H9 (cell line): ENCODE measurements at regions not wholly inside any gene's neighbourhood (a gene's known extent, or its start where the extent isn't known, plus 50 kb on each side); places are given as distances from the start of the nearest gene placed in this dataset.

Experiments
- DNase-seq: peaks from one replicate; pipeline ENCODE4 v3.0.0-alpha.2; 2017
- H2AFZ ChIP-seq: one replicate; pipeline ENCODE4 v1.6.1; 2013; ENCODE audit warnings: mild to moderate bottlenecking, low read length, control low read depth, moderate library complexity
- H2AK5ac ChIP-seq: 2 replicates; pipeline ENCODE4 v1.6.1; 2013; ENCODE audit warnings: low read length, control low read depth, mixed read lengths; ENCODE audit not compliant: insufficient read length
- H2BK120ac ChIP-seq: one replicate; pipeline ENCODE4 v1.6.1; 2013; ENCODE audit warnings: low read depth, mild to moderate bottlenecking, low read length, control low read depth, inconsistent platforms; ENCODE audit not compliant: poor library complexity, severe bottlenecking
- H2BK12ac ChIP-seq: 2 replicates; pipeline ENCODE4 v1.6.1; 2013; ENCODE audit warnings: low read length, control low read depth, mixed read lengths, low read depth; ENCODE audit not compliant: insufficient read length
- H2BK15ac ChIP-seq: 2 replicates; pipeline ENCODE4 v1.6.1; 2013; ENCODE audit warnings: low read depth, low read length, control low read depth
- H2BK20ac ChIP-seq: one replicate; pipeline ENCODE4 v1.6.1; 2013; ENCODE audit warnings: low read depth, mild to moderate bottlenecking, low read length, control low read depth, inconsistent platforms; ENCODE audit not compliant: poor library complexity, severe bottlenecking
- H2BK5ac ChIP-seq: 2 replicates; pipeline ENCODE4 v1.6.1; 2013; ENCODE audit warnings: low read length, control low read depth, mixed read lengths; ENCODE audit not compliant: insufficient read length
- H3K14ac ChIP-seq: 2 replicates; pipeline ENCODE4 v1.6.1; 2013; ENCODE audit warnings: low read length, control low read depth; ENCODE audit not compliant: insufficient read depth
- H3K18ac ChIP-seq: 2 replicates; pipeline ENCODE4 v1.6.1; 2013; ENCODE audit warnings: low read depth, mild to moderate bottlenecking, mixed read lengths, low read length, control low read depth; ENCODE audit not compliant: insufficient read length
- H3K23ac ChIP-seq: 2 replicates; pipeline ENCODE4 v1.6.1; 2013; ENCODE audit warnings: low read length, control low read depth, mixed read lengths, low read depth; ENCODE audit not compliant: insufficient read length
- H3K23me2 ChIP-seq: 2 replicates; pipeline ENCODE4 v1.6.1; 2013; ENCODE audit warnings: low read depth, mild to moderate bottlenecking, mixed read lengths, low read length, control low read depth; ENCODE audit not compliant: insufficient read length, poor library complexity, severe bottlenecking
- H3K27ac ChIP-seq: 2 replicates; pipeline ENCODE4 v1.5.1; 2013; ENCODE audit warnings: low read length, control low read depth, mixed read lengths, low read depth; ENCODE audit not compliant: insufficient read length
- H3K27me3 ChIP-seq: 2 replicates; pipeline ENCODE4 v1.6.1; 2013; ENCODE audit warnings: low read length, control low read depth, inconsistent platforms; ENCODE audit not compliant: insufficient read depth
- H3K4ac ChIP-seq: 2 replicates; pipeline ENCODE4 v1.6.1; 2013; ENCODE audit warnings: low read depth, mild to moderate bottlenecking, control low read depth, inconsistent platforms, low read length, moderate library complexity
- H3K4me1 ChIP-seq: 2 replicates; pipeline ENCODE4 v1.6.1; 2013; ENCODE audit warnings: low read length, control low read depth, inconsistent platforms; ENCODE audit not compliant: insufficient read depth
- H3K4me2 ChIP-seq: 2 replicates; pipeline ENCODE4 v1.6.1; 2013; ENCODE audit warnings: low read length, control low read depth, mixed read lengths; ENCODE audit not compliant: insufficient read length, insufficient read depth
- H3K56ac ChIP-seq: 2 replicates; pipeline ENCODE4 v1.6.1; 2013; ENCODE audit warnings: low read depth, mild to moderate bottlenecking, mixed read lengths, low read length, control low read depth; ENCODE audit not compliant: insufficient read length
- H3K79me1 ChIP-seq: 2 replicates; pipeline ENCODE4 v1.6.1; 2013; ENCODE audit warnings: low read depth, mild to moderate bottlenecking, moderate library complexity, low read length, control low read depth, inconsistent platforms; ENCODE audit not compliant: insufficient read depth, poor library complexity, severe bottlenecking
- H3K79me2 ChIP-seq: 2 replicates; pipeline ENCODE4 v1.6.1; 2013; ENCODE audit warnings: low read length, control low read depth, inconsistent platforms; ENCODE audit not compliant: insufficient read depth
- H3K9ac ChIP-seq: 2 replicates; pipeline ENCODE4 v1.6.1; 2013; ENCODE audit warnings: low read length, control low read depth, mixed read lengths; ENCODE audit not compliant: insufficient read length; ENCODE audit errors: extremely low read depth
- H3K9me3 ChIP-seq: one replicate; pipeline ENCODE4 v1.6.1; 2013; ENCODE audit warnings: low read depth, low read length, inconsistent platforms; ENCODE audit not compliant: control insufficient read depth
- H3T11ph ChIP-seq: one replicate; pipeline ENCODE4 v1.6.1; 2013; ENCODE audit warnings: mild to moderate bottlenecking, low read length, control low read depth, inconsistent platforms
- H4K20me1 ChIP-seq: one replicate; pipeline ENCODE4 v1.6.1; 2013; ENCODE audit not compliant: control insufficient read depth, insufficient read length, insufficient read depth
- H4K5ac ChIP-seq: 2 replicates; pipeline ENCODE4 v1.6.1; 2013; ENCODE audit warnings: low read depth, mild to moderate bottlenecking, mixed read lengths, low read length, control low read depth; ENCODE audit not compliant: insufficient read length
- H4K8ac ChIP-seq: replicated peaks from 2 replicates; pipeline ENCODE4 v1.6.1; 2013; ENCODE audit warnings: low read length, control low read depth, mixed read lengths, low read depth; ENCODE audit not compliant: insufficient read length
- H4K91ac ChIP-seq: 2 replicates; pipeline ENCODE4 v1.6.1; 2013; ENCODE audit warnings: low read depth, mild to moderate bottlenecking, moderate library complexity, mixed read lengths, low read length, control low read depth; ENCODE audit not compliant: insufficient read length
- H3K27ac Mint-ChIP-seq, 3 experiments: 2 replicates in 2 of 3; 3 replicates in 1 of 3; pipeline ENCODE4 v1.8.0; 2020 to 2021; ENCODE audit warnings: mixed read lengths in 3 of 3, mild to moderate bottlenecking in 1 of 3, moderate library complexity in 1 of 3
- H3K27me3 Mint-ChIP-seq: 2 replicates; pipeline ENCODE4 v1.8.0; 2021; ENCODE audit warnings: low read depth, mild to moderate bottlenecking, moderate library complexity, mixed read lengths
- H3K36me3 Mint-ChIP-seq, 3 experiments: 2 replicates in 2 of 3; 3 replicates in 1 of 3; pipeline ENCODE4 v1.8.0; 2020 to 2021; ENCODE audit warnings: low read depth in 3 of 3, mixed read lengths in 3 of 3; ENCODE audit not compliant: insufficient read depth in 1 of 3
- H3K4me1 Mint-ChIP-seq, 2 experiments: 2 replicates each; pipeline ENCODE4 v1.8.0; 2020; ENCODE audit warnings: mixed read lengths in 2 of 2
- H3K4me3 Mint-ChIP-seq, 2 experiments: 2 replicates in 1 of 2; 3 replicates in 1 of 2; pipeline ENCODE4 v1.8.0; 2020 to 2021; ENCODE audit warnings: mild to moderate bottlenecking in 2 of 2, mixed read lengths in 2 of 2, moderate library complexity in 1 of 2
- H3K9me3 Mint-ChIP-seq, 2 experiments: 2 replicates in 1 of 2; 3 replicates in 1 of 2; pipeline ENCODE4 v1.8.0; 2020; ENCODE audit warnings: mild to moderate bottlenecking in 2 of 2, mixed read lengths in 2 of 2, moderate library complexity in 1 of 2
- CTCF ChIP-seq: fragments of 200-600 bp; sonication (generic); conservative IDR thresholded peaks from 3 replicates; pipeline ENCODE4 v1.8.0; 2021; ENCODE audit warnings: antibody characterized with exemption, mild to moderate bottlenecking
- WGBS: extraction: QIAGEN DNeasy Blood & Tissue Kit; methylation state at CpG from one replicate; pipeline ENCODE4 v1.1.7; 2013; ENCODE audit warnings: missing lambda C conversion rate, low lambda C conversion rate, mixed read lengths; ENCODE audit not compliant: insufficient read length; ENCODE audit errors: extremely low coverage; 5-methylcytosine and 5-hydroxymethylcytosine counted together

- no peak overlapping the region for H3K23ac ChIP-seq
- Mint-ChIP-seq H3K4me1 (peaks cover 19 to 21% of the 10 kb centered on the region in 2 experiments), H3K27ac (no peak overlapping the region), H3K36me3 (peaks cover 2 to 13% (median 10%) of the 10 kb centered on the region in 3 experiments; a peak in 5 of 7 replicates), H3K9me3 (peaks cover 3 to 4% of the 10 kb centered on the region in 2 experiments; a peak in 3 of 5 replicates), H3K4me3 (no peak overlapping the region), H3K27me3 (no peaks in the 10 kb centered on the region)
- H3K9me3 ChIP-seq, result no peaks in the 10 kb centered on the region
- H3K56ac ChIP-seq, result no peak overlapping the region
- TF ChIP-seq CTCF, result no peak
- H3K9ac ChIP-seq, result no peak overlapping the region
- no peak overlapping the region for H2BK5ac ChIP-seq
- H3K79me2 ChIP-seq, result no peaks in the 10 kb centered on the region
- no peak overlapping the region; the same call in 1 of the 2 replicates for H2BK15ac ChIP-seq
- no peak overlapping the region for H4K8ac ChIP-seq
- no peaks in the 10 kb centered on the region for H4K20me1 ChIP-seq
- H3T11ph ChIP-seq, result no peak overlapping the region
- peaks cover 7% of the 10 kb centered on the region; the same call in 1 of the 2 replicates for H3K4me1 ChIP-seq
- no peak overlapping the region for H3K18ac ChIP-seq
- H2BK12ac ChIP-seq, result no peak overlapping the region
- no peak for DNase-seq
- H3K4me2 ChIP-seq, result no peak overlapping the region
- no peak overlapping the region for H4K91ac ChIP-seq
- no peaks in the 10 kb centered on the region for H3K27me3 ChIP-seq
- H3K79me1 ChIP-seq, result no peaks in the 10 kb centered on the region
- no peak overlapping the region for H2BK20ac ChIP-seq
- no peak overlapping the region for H3K14ac ChIP-seq
- no peak overlapping the region for H4K5ac ChIP-seq
- no peak overlapping the region for H3K27ac ChIP-seq
- H2BK120ac ChIP-seq, result no peak overlapping the region
- no CpG with 5 or more reads among the region's 3 CpGs for WGBS
- H2AFZ ChIP-seq, result no peak overlapping the region
- H2AK5ac ChIP-seq, result no peak overlapping the region
- H3K4ac ChIP-seq, result no peak overlapping the region
- no peaks in the 10 kb centered on the region for H3K23me2 ChIP-seq
These were observed 261.6 kb downstream of the SKIDA1 start for GRCh38 chr10:21263839-21264238.
